Stomach (tissue), 4 donors: ENCODE measurements at regions not wholly inside any gene's neighbourhood (a gene's known extent, or its start where the extent isn't known, plus 50 kb on each side); places are given as distances from the start of the nearest gene placed in this dataset.
"Not testable (repeated sequence)": the region's sequence is repeated elsewhere in the genome, so short reads cannot be mapped to it uniquely, and the experiment has no call there.

ENCODE experiments used
- EP300 ChIP-seq: sonication (generic); formaldehyde crosslinking; IDR thresholded peaks from one replicate; pipeline ENCODE4 v1.6.1; 2017; ENCODE audit warnings: antibody characterized with exemption
- POLR2A ChIP-seq, 4 donors: fragments of 450-650 bp; IDR thresholded peaks; one replicate each; pipeline ENCODE4 v1.6.1; 2016; ENCODE audit warnings: antibody characterized with exemption in 4 of 4, control low read depth in 2 of 4, mild to moderate bottlenecking in 1 of 4, moderate library complexity in 1 of 4
- POLR2AphosphoS5 ChIP-seq, 3 donors: sonication (generic); formaldehyde crosslinking; IDR thresholded peaks; one replicate each; pipeline ENCODE4 v1.6.1; 2016; ENCODE audit warnings: antibody characterized with exemption in 3 of 3
- TF ChIP-seq, protein P1 (sequence below), 7 experiments: fragments of 450-650 bp in 4 of 7; fragments of 200-600 bp in 3 of 7; sonication (generic) in 3 of 7; IDR thresholded peaks; one replicate each; pipeline ENCODE4 v1.5.1; 2016 to 2019; ENCODE audit warnings: antibody characterized with exemption in 7 of 7, control low read depth in 2 of 7, mild to moderate bottlenecking in 1 of 7

DNA sequence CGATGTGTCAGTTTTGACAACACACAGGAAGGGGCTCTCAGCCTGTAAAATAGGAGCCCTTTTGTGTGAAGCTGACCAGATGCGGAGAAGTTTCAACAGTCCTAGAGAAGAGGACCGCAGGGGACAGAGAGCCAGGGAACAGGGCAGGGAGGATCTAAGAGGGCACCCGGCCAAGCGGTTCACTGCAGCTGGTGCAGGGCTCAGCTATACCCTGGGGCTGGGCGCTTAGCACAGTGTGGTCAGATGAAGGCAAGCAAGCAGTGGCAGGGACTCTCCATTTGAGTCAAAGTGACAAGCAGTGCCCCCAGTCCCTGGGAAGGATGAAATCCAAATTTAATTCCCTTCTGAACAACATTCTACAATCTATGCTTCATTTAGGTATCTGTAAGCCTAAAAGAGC lies 88.9 kb upstream of the PLGLB2 start:
- TF ChIP-seq POLR2AphosphoS5 (IDR thresholded peaks at IDR 0.05); POLR2A (IDR thresholded peaks at IDR 0.05); EP300: not testable (repeated sequence)
- TF ChIP-seq, protein P1, sequence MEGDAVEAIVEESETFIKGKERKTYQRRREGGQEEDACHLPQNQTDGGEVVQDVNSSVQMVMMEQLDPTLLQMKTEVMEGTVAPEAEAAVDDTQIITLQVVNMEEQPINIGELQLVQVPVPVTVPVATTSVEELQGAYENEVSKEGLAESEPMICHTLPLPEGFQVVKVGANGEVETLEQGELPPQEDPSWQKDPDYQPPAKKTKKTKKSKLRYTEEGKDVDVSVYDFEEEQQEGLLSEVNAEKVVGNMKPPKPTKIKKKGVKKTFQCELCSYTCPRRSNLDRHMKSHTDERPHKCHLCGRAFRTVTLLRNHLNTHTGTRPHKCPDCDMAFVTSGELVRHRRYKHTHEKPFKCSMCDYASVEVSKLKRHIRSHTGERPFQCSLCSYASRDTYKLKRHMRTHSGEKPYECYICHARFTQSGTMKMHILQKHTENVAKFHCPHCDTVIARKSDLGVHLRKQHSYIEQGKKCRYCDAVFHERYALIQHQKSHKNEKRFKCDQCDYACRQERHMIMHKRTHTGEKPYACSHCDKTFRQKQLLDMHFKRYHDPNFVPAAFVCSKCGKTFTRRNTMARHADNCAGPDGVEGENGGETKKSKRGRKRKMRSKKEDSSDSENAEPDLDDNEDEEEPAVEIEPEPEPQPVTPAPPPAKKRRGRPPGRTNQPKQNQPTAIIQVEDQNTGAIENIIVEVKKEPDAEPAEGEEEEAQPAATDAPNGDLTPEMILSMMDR (IDR thresholded peaks at IDR 0.05): not testable (repeated sequence)
